ENCODE measurements at regions not wholly inside any gene's neighbourhood (a gene's known extent, or its start where the extent isn't known, plus 50 kb on each side); places are given as distances from the start of the nearest gene placed in this dataset.

DNA sequence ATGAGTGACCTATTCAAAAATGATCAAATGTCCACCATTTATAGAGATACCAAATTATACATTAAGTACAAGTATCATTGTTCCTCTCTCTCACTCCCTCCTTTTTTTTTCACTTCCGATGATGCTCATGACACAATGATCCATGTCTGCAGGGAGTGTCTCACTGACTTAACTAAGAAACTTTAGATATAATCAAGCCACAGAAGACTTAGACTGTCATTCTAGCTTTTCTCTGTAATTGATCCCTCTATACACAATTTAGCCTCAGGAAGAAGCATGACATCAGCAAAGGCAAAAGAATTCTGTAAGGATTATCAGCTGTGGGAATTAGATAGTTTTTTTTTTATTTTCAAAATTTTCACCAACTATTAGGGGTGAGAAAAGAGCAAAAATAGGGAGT lies 734.9 kb upstream of the PCDH9 start:
- ATAC-seq (no peak), DNase-seq (no peak)
- Histone ChIP-seq H3K27ac (no peak overlapping the region), H3K9me3 (no peaks in the 10 kb centered on the region), H3K36me3 (no peaks in the 10 kb centered on the region), H3K27me3 (no peaks in the 10 kb centered on the region), H3K4me1 (no peaks in the 10 kb centered on the region), H3K4me3 (no peak overlapping the region)
- intact Hi-C loops (cut with DNase I) = no loop called here
- TF ChIP-seq, protein P1, sequence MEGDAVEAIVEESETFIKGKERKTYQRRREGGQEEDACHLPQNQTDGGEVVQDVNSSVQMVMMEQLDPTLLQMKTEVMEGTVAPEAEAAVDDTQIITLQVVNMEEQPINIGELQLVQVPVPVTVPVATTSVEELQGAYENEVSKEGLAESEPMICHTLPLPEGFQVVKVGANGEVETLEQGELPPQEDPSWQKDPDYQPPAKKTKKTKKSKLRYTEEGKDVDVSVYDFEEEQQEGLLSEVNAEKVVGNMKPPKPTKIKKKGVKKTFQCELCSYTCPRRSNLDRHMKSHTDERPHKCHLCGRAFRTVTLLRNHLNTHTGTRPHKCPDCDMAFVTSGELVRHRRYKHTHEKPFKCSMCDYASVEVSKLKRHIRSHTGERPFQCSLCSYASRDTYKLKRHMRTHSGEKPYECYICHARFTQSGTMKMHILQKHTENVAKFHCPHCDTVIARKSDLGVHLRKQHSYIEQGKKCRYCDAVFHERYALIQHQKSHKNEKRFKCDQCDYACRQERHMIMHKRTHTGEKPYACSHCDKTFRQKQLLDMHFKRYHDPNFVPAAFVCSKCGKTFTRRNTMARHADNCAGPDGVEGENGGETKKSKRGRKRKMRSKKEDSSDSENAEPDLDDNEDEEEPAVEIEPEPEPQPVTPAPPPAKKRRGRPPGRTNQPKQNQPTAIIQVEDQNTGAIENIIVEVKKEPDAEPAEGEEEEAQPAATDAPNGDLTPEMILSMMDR (IDR thresholded peaks at IDR 0.05) = no peak
- 39 to 67% methylated on average over 1 of the region's 1 CpG for WGBS, 2 donors

DNA sequence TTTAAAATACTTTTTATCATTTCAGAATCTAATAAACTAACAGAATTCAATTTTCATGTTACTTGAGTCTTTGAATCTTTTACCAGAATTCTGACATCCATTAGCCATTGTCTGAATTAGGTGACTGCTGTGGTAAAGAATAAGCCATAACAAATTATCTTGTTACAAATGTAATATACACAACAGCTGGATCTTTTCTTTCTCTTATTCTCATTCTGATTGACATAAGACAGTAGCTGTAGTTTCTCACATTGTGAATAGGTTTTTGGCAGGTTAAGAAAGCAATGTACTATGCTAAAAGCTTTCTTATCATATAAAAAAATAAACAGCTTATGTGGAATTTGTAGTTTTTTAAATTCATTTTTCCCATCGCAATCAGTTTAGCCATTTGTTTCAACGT lies 734.0 kb upstream of the PCDH9 start:
- 56 to 76% methylated on average over 2 of the region's 2 CpGs for WGBS, 2 donors
- DNase-seq = no peak
- ATAC-seq = no peak

GRCh38 chr13:67961331-67961730 lies 731.2 kb upstream of the PCDH9 start:
- no peak for DNase-seq
- WGBS, 2 donors = 57 to 65% methylated on average over 2 of the region's 2 CpGs
- TF ChIP-seq, protein P1 (IDR thresholded peaks at IDR 0.05) = no peak
- Histone ChIP-seq H3K9me3 (peaks cover 0 to 9% (median 0%) of the 10 kb centered on the region in 11 donors), H3K4me1 (no peaks in the 10 kb centered on the region), H3K36me3 (no peaks in the 10 kb centered on the region), H3K27me3 (no peaks in the 10 kb centered on the region), H3K27ac (no peak overlapping the region), H3K4me3 (no peak overlapping the region)
- intact Hi-C loops (cut with DNase I) = no loop called here
- no peak for ATAC-seq

More for the DNA sequence above, 734.0 kb upstream of the PCDH9 start:
- TF ChIP-seq, protein P1 (IDR thresholded peaks at IDR 0.05) = no peak
- Histone ChIP-seq H3K4me1 (no peaks in the 10 kb centered on the region), H3K4me3 (no peak overlapping the region), H3K36me3 (no peaks in the 10 kb centered on the region), H3K27ac (no peak overlapping the region), H3K9me3 (no peaks in the 10 kb centered on the region), H3K27me3 (no peaks in the 10 kb centered on the region)
- intact Hi-C loops (cut with DNase I) = no loop called here

DNA sequence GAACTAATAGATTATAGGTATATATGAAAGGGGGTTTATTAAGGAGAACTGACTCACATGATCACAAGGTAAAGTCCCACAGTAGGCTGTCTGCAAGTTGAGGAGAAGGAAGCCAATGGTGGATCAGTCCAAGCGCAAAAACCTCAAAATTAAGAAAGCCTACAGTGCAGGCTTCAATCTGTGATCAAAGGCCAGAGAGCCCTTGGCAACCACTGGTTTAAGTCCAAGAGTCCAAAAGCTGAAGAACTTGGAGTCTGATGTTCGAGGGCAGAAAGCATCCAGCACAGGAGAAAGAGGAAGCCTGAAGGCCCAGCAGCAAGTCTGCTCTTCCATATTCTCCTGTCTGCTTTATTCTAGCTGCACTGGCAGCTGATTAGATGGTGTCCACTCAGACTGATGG lies 721.3 kb upstream of the PCDH9 start:
- Histone ChIP-seq H3K4me1 (no peaks in the 10 kb centered on the region), H3K9me3 (peaks cover 0 to 18% (median 2%) of the 10 kb centered on the region in 11 donors), H3K4me3 (no peak overlapping the region), H3K36me3 (no peaks in the 10 kb centered on the region), H3K27ac (no peak overlapping the region), H3K27me3 (no peaks in the 10 kb centered on the region)
- WGBS, 2 donors = 83 to 85% methylated on average over 2 of the region's 2 CpGs
- TF ChIP-seq, protein P1 (IDR thresholded peaks at IDR 0.05) = no peak
- intact Hi-C loops (cut with DNase I) = no loop called here
- no peak for DNase-seq
- no peak for ATAC-seq

Measured in heart right ventricle (tissue), 16 donors.